AG09309 (cell line): ENCODE measurements at regions not wholly inside any gene's neighbourhood (a gene's known extent, or its start where the extent isn't known, plus 50 kb on each side); places are given as distances from the start of the nearest gene placed in this dataset.
"Not testable (repeated sequence)": the region's sequence is repeated elsewhere in the genome, so short reads cannot be mapped to it uniquely, and the experiment has no call there.

Experiments
- DNase-seq: peaks from one replicate; pipeline ENCODE4 v3.0.0-alpha.2; 2010; ENCODE audit warnings: low read depth
- H3K4me3 ChIP-seq: 2 replicates; pipeline ENCODE4 v1.5.1; 2011; ENCODE audit warnings: mild to moderate bottlenecking, low read depth, low read length, moderate library complexity; ENCODE audit not compliant: control insufficient read depth
- CTCF ChIP-seq: IDR thresholded peaks from 2 replicates; pipeline ENCODE4 v1.5.1; 2011; ENCODE audit warnings: mild to moderate bottlenecking, low read depth, low read length, inconsistent platforms; ENCODE audit not compliant: insufficient read depth, control insufficient read depth; ENCODE audit errors: missing control alignments

GRCh38 chr4:104549736-104550135, 55.0 kb upstream of the CXXC4 start:
- no peak for TF ChIP-seq CTCF
- DNase-seq: no peak
- no peak overlapping the region for H3K4me3 ChIP-seq

GRCh38 chr4:104559502-104559901, 64.8 kb upstream of the CXXC4 start:
- H3K4me3 ChIP-seq: no peak overlapping the region
- no peak for DNase-seq
- no peak for TF ChIP-seq CTCF

GRCh38 chr4:104571341-104571740, 76.6 kb upstream of the CXXC4 start:
- no peak overlapping the region for H3K4me3 ChIP-seq
- DNase-seq: no peak
- TF ChIP-seq CTCF: no peak

GRCh38 chr4:104574371-104574770, 79.7 kb upstream of the CXXC4 start:
- DNase-seq: no peak
- TF ChIP-seq CTCF: no peak
- H3K4me3 ChIP-seq: no peak overlapping the region

- H3K4me3 ChIP-seq: no peak overlapping the region
- no peak for DNase-seq
- no peak for TF ChIP-seq CTCF
Observed at GRCh38 chr4:104575278-104575677, 80.6 kb upstream of the CXXC4 start.

GRCh38 chr4:104577405-104577804, 82.7 kb upstream of the CXXC4 start:
- no peak overlapping the region for H3K4me3 ChIP-seq
- no peak for DNase-seq
- no peak for TF ChIP-seq CTCF

- H3K4me3 ChIP-seq, DNase-seq: not testable (repeated sequence)
Observed at GRCh38 chr4:104581476-104581875, 86.8 kb upstream of the CXXC4 start.

GRCh38 chr4:104582056-104582455, 87.4 kb upstream of the CXXC4 start:
- H3K4me3 ChIP-seq, DNase-seq: not testable (repeated sequence)
